ENCODE measurements at regions not wholly inside any gene's neighbourhood (a gene's known extent, or its start where the extent isn't known, plus 50 kb on each side); places are given as distances from the start of the nearest gene placed in this dataset.

GRCh38 chr10:126841341-126841895, 63.8 kb upstream of the DOCK1 start:
- no peak for TF ChIP-seq RFX5 (IDR thresholded peaks at IDR 0.05; ENCODE audit: borderline replicate concordance, low read depth, low read length)
- TF ChIP-seq EP300 (IDR thresholded peaks at IDR 0.05; ENCODE audit: borderline replicate concordance in 1 of 2, low read depth in 2 of 2, low read length in 2 of 2) = no peak
- TF ChIP-seq CTCF (IDR thresholded peaks at IDR 0.05; ENCODE audit: control extremely low read depth in 1 of 3, insufficient read depth in 1 of 3, low read depth in 1 of 3, low read length in 3 of 3) = no peak
- TF ChIP-seq TAF1 (IDR thresholded peaks at IDR 0.05; ENCODE audit: low read depth, low read length) = no peak
- no peak for TF ChIP-seq CHD2 (IDR thresholded peaks at IDR 0.05; ENCODE audit: low read length)
- TF ChIP-seq HDAC6 (IDR thresholded peaks at IDR 0.05; ENCODE audit: low read depth, low read length) = no peak
- TF ChIP-seq MAX (IDR thresholded peaks at IDR 0.05) = no peak
- TF ChIP-seq EZH2 (IDR thresholded peaks at IDR 0.05; ENCODE audit: low read depth, low read length, severe bottlenecking) = no peak

Data from H1 (cell line).